ENCODE measurements at regions not wholly inside any gene's neighbourhood (a gene's known extent, or its start where the extent isn't known, plus 50 kb on each side); places are given as distances from the start of the nearest gene placed in this dataset.

DNA sequence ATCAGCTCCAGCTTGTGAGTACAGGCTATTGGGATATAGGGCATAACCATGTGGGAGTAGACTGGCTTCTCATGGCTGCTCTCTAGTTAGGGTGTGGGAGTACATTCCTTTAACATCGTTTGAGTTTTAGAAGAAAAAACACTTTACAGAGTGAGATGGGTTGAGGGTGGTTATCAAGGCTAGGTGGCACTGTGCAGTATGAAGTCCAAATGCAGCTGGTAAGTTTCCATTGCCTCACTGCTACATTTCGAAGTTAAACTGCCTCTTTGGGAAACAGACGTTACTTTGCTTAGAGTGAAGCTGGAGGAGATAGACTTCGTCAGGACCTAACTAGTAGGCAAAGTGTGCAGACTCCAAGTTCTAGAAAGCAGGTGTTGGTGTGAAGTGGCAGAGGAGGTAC, 192.4 kb downstream of the SQOR start:
- ATAC-seq: no peak
- POLR2A ChIA-PET (ENCODE audit: unreplicated experiment): no interaction called here
- intact Hi-C loops (cut with micrococcal nuclease): no loop called here

DNA sequence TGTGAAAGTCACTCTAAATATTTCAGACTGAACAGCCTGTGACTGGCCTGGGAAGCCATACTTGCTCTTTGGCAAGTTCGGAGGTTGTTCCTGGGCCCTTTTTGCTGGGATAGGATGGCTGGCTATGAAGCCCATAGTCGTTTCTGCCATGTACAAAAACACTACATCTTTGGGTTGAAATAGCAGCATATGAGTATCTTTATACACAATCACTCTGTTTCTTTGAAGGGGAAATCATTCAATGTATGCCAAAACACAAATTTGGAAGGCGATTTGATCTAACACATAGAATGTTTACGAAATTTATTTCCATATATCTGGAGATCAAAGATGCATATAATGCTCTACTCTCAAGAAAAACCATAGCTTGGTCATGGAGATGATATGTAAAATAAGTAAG, 192.9 kb downstream of the SQOR start:
- intact Hi-C loops (cut with micrococcal nuclease): no loop called here
- CTCF ChIA-PET: no interaction called here

More for the DNA sequence above, 192.4 kb downstream of the SQOR start:
- no peaks in the 10 kb centered on the region for H3K9me2 ChIP-seq (replicated peaks; ENCODE audit: low read length)
- H3K36me3 ChIP-seq (ENCODE audit: low read depth, low read length): no peaks in the 10 kb centered on the region
- DNase-seq: no peak
- H3K27ac ChIP-seq (ENCODE audit: low read length): no peak overlapping the region
- no peaks in the 10 kb centered on the region for H4K20me1 ChIP-seq (ENCODE audit: low read length)
- H3K9me3 ChIP-seq (ENCODE audit: low read length): no peaks in the 10 kb centered on the region
- H3K4me1 ChIP-seq (ENCODE audit: insufficient read depth, low read length): no peaks in the 10 kb centered on the region
- H2AFZ ChIP-seq (ENCODE audit: low read length): no peak overlapping the region
- no peaks in the 10 kb centered on the region for H3F3A ChIP-seq (ENCODE audit: low read length, unreplicated experiment)
- CTCF ChIA-PET: no interaction called here
- no peak overlapping the region for H3K4me2 ChIP-seq (ENCODE audit: low read length)
- no TSS peak for BruUV-seq (replicated peaks)
- no peaks in the 10 kb centered on the region for H3K79me2 ChIP-seq (ENCODE audit: low read length)
- H3K27me3 ChIP-seq (ENCODE audit: low read length): no peaks in the 10 kb centered on the region
- no peak overlapping the region for H3K9ac ChIP-seq (ENCODE audit: low read length)
- no peak for TF ChIP-seq EZH2phosphoT487 (IDR thresholded peaks at IDR 0.05; ENCODE audit: borderline replicate concordance, low read length)
- no peak overlapping the region for H3K4me3 ChIP-seq (ENCODE audit: low read length)

DNA sequence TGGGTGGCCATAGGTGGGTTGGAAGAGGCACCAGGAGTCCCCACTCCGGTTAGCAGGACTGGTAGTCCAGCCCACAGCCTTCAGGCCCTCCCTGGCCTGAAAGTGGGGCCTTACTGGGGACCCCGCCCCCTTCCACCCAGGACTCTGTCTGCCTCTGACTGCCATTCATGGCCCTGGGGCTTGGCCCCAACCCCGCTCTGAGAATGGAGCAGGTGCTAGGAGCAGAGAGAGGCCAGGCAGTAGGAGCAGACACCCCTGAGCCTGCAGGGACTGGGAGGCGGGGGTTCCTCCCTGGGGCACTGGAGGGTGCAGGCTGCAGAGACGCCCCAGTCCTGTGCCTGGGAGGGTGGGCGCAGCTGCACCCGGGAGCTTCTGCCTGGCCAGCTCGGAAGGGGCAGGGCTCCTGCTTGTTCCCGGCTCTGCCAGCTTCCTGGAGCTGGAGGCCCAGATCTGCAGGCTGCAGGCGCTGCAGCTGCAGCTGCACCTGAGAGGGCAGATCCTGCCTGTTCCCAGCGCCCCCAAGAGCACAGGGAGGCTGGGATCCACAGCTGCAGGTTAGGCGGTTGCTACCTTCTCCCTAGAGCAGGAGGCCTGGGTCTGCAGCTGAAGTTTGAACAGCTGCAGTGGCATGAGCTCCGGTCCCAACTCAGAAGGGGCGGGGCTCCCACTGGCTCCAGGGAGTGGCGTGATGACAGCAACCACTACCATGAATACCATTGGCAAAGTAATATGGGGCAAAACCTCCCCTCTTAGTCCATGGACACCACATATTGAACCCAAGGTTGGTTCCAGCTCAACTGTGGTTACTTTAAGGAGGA, 194.7 kb downstream of the SQOR start:
- no peak overlapping the region for H3K4me3 ChIP-seq (ENCODE audit: low read length)
- H3K27me3 ChIP-seq (ENCODE audit: low read length): no peaks in the 10 kb centered on the region
- H4K20me1 ChIP-seq (ENCODE audit: low read length): no peaks in the 10 kb centered on the region
- POLR2A ChIA-PET (ENCODE audit: unreplicated experiment): no interaction called here
- no peak for DNase-seq
- intact Hi-C loops (cut with micrococcal nuclease): no loop called here
- no peak overlapping the region for H3K4me2 ChIP-seq (ENCODE audit: low read length)
- BruUV-seq (replicated peaks): no TSS peak
- no peak overlapping the region for H3K9ac ChIP-seq (ENCODE audit: low read length)
- no peak overlapping the region for H3K27ac ChIP-seq (ENCODE audit: low read length)
- no peaks in the 10 kb centered on the region for H3K36me3 ChIP-seq (ENCODE audit: low read depth, low read length)
- H3K9me3 ChIP-seq (ENCODE audit: low read length): no peaks in the 10 kb centered on the region
- H3K79me2 ChIP-seq (ENCODE audit: low read length): no peaks in the 10 kb centered on the region
- no peaks in the 10 kb centered on the region for H3K4me1 ChIP-seq (ENCODE audit: insufficient read depth, low read length)
- H3F3A ChIP-seq (ENCODE audit: low read length, unreplicated experiment): no peaks in the 10 kb centered on the region
- H2AFZ ChIP-seq (ENCODE audit: low read length): no peak overlapping the region
- TF ChIP-seq EZH2 (IDR thresholded peaks at IDR 0.05; ENCODE audit: low read length, unreplicated experiment) (no peak), EZH2phosphoT487 (IDR thresholded peaks at IDR 0.05; ENCODE audit: borderline replicate concordance, low read length) (no peak)
- TF ChIP-seq, protein P1, sequence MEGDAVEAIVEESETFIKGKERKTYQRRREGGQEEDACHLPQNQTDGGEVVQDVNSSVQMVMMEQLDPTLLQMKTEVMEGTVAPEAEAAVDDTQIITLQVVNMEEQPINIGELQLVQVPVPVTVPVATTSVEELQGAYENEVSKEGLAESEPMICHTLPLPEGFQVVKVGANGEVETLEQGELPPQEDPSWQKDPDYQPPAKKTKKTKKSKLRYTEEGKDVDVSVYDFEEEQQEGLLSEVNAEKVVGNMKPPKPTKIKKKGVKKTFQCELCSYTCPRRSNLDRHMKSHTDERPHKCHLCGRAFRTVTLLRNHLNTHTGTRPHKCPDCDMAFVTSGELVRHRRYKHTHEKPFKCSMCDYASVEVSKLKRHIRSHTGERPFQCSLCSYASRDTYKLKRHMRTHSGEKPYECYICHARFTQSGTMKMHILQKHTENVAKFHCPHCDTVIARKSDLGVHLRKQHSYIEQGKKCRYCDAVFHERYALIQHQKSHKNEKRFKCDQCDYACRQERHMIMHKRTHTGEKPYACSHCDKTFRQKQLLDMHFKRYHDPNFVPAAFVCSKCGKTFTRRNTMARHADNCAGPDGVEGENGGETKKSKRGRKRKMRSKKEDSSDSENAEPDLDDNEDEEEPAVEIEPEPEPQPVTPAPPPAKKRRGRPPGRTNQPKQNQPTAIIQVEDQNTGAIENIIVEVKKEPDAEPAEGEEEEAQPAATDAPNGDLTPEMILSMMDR (conservative IDR thresholded peaks at IDR 0.05; ENCODE audit: low read depth, low read length): no peak
- no peaks in the 10 kb centered on the region for H3K9me2 ChIP-seq (replicated peaks; ENCODE audit: low read length)
- no peak for ATAC-seq
- CTCF ChIA-PET: no interaction called here

More for the DNA sequence above, 192.9 kb downstream of the SQOR start:
- Histone ChIP-seq H2AFZ (ENCODE audit: low read length) (no peak overlapping the region), H3F3A (ENCODE audit: low read length, unreplicated experiment) (no peaks in the 10 kb centered on the region), H3K9me3 (ENCODE audit: low read length) (no peaks in the 10 kb centered on the region), H3K4me1 (ENCODE audit: insufficient read depth, low read length) (no peaks in the 10 kb centered on the region), H3K27me3 (ENCODE audit: low read length) (no peaks in the 10 kb centered on the region), H3K36me3 (ENCODE audit: low read depth, low read length) (no peaks in the 10 kb centered on the region), H3K79me2 (ENCODE audit: low read length) (no peaks in the 10 kb centered on the region), H3K9ac (ENCODE audit: low read length) (no peak overlapping the region), H3K4me2 (ENCODE audit: low read length) (no peak overlapping the region), H3K27ac (ENCODE audit: low read length) (no peak overlapping the region), H3K9me2 (replicated peaks; ENCODE audit: low read length) (no peaks in the 10 kb centered on the region), H4K20me1 (ENCODE audit: low read length) (no peaks in the 10 kb centered on the region), H3K4me3 (ENCODE audit: low read length) (no peak overlapping the region)
- POLR2A ChIA-PET (ENCODE audit: unreplicated experiment): no interaction called here
- TF ChIP-seq, protein P1 (conservative IDR thresholded peaks at IDR 0.05; ENCODE audit: low read depth, low read length): no peak
- TF ChIP-seq EZH2 (IDR thresholded peaks at IDR 0.05; ENCODE audit: low read length, unreplicated experiment) (no peak), EZH2phosphoT487 (IDR thresholded peaks at IDR 0.05; ENCODE audit: borderline replicate concordance, low read length) (no peak)
- no TSS peak for BruUV-seq (replicated peaks)
- DNase-seq: no peak
- ATAC-seq: no peak

Data from PC-3 (cell line).